HepG2 (cell line): ENCODE measurements at regions not wholly inside any gene's neighbourhood (a gene's known extent, or its start where the extent isn't known, plus 50 kb on each side); places are given as distances from the start of the nearest gene placed in this dataset.

Experiments
- BRD4 ChIP-seq: sonication (generic); formaldehyde crosslinking; IDR thresholded peaks from 2 replicates; pipeline ENCODE4 v1.4.0; 2020; ENCODE audit warnings: missing genetic modification reagents
- CBX1 ChIP-seq: IDR thresholded peaks from one replicate; pipeline ENCODE4 v1.6.1; 2016; ENCODE audit warnings: antibody characterized with exemption, low read depth
- HNF4G ChIP-seq, 2 experiments: sonication (generic) in 1 of 2; formaldehyde crosslinking in 1 of 2; IDR thresholded peaks; 2 replicates each; pipeline versions ENCODE4 v1.4.0 to v1.6.1; 2011 to 2020; ENCODE audit warnings: borderline replicate concordance in 2 of 2, low read depth in 2 of 2, mild to moderate bottlenecking in 2 of 2, low read length in 1 of 2, missing genetic modification reagents in 1 of 2, moderate library complexity in 1 of 2
- MAX ChIP-seq: IDR thresholded peaks from 2 replicates; pipeline ENCODE4 v1.6.1; 2012; ENCODE audit warnings: inconsistent platforms
- MIER2 ChIP-seq: IDR thresholded peaks from 2 replicates; pipeline ENCODE4 v1.6.1; 2016; ENCODE audit warnings: missing biosample characterization, missing genetic modification reagents
- NCOA2 ChIP-seq: sonication (generic); formaldehyde crosslinking; IDR thresholded peaks from 2 replicates; pipeline ENCODE4 v1.8.0; 2022; ENCODE audit warnings: inconsistent platforms
- NFAT5 ChIP-seq: sonication (generic); formaldehyde crosslinking; IDR thresholded peaks from 2 replicates; pipeline ENCODE4 v1.4.0; 2020; ENCODE audit warnings: missing genetic modification reagents
- NFE2 ChIP-seq: sonication (generic); formaldehyde crosslinking; IDR thresholded peaks from 2 replicates; pipeline ENCODE4 v1.4.0; 2020; ENCODE audit warnings: missing genetic modification reagents
- POLR2A ChIP-seq, 2 experiments: IDR thresholded peaks; 2 replicates each; pipeline ENCODE4 v1.6.1; 2011; ENCODE audit warnings: low read depth in 2 of 2, low read length in 2 of 2, mild to moderate bottlenecking in 1 of 2, moderate library complexity in 1 of 2; ENCODE audit not compliant: insufficient read depth in 1 of 2
- PTBP1 ChIP-seq: fragments of 200-400 bp; formaldehyde crosslinking; IDR thresholded peaks from 2 replicates; pipeline ENCODE4 v1.6.1; 2018; ENCODE audit warnings: low read length, low read depth; ENCODE audit not compliant: poor library complexity, severe bottlenecking
- SALL2 ChIP-seq: sonication (generic); formaldehyde crosslinking; IDR thresholded peaks from 2 replicates; pipeline ENCODE4 v1.8.1; 2023; ENCODE audit warnings: mild to moderate bottlenecking, missing genetic modification reagents, inconsistent platforms
- SOX5 ChIP-seq: IDR thresholded peaks from 2 replicates; pipeline ENCODE4 v1.6.1; 2016; ENCODE audit warnings: borderline replicate concordance
- TAF1 ChIP-seq: sonication (generic); formaldehyde crosslinking; IDR thresholded peaks from 2 replicates; pipeline ENCODE4 v1.4.0; 2020; ENCODE audit warnings: missing genetic modification reagents
- TGIF2 ChIP-seq: IDR thresholded peaks from 2 replicates; pipeline ENCODE4 v1.6.1; 2016; ENCODE audit warnings: control low read depth, missing compliant biosample characterization
- THAP11 ChIP-seq: IDR thresholded peaks from 2 replicates; pipeline ENCODE4 v1.6.1; 2016; ENCODE audit warnings: missing biosample characterization, missing genetic modification reagents
- ZBTB46 ChIP-seq: sonication (generic); formaldehyde crosslinking; IDR thresholded peaks from 2 replicates; pipeline ENCODE4 v1.4.0; 2020; ENCODE audit warnings: mild to moderate bottlenecking, missing genetic modification reagents, borderline replicate concordance
- ZFP1 ChIP-seq: IDR thresholded peaks from 2 replicates; pipeline ENCODE4 v1.6.1; 2016
- ZNF326 ChIP-seq: sonication (generic); formaldehyde crosslinking; IDR thresholded peaks from 2 replicates; pipeline ENCODE4 v1.4.0; 2020; ENCODE audit warnings: missing genetic modification reagents, borderline replicate concordance
- ZNF878 ChIP-seq: sonication (generic); formaldehyde crosslinking; IDR thresholded peaks from 2 replicates; pipeline ENCODE4 v1.8.1; 2023; ENCODE audit warnings: mild to moderate bottlenecking, missing genetic modification reagents, moderate library complexity
- TF ChIP-seq, protein P1 (sequence below): IDR thresholded peaks from 2 replicates; pipeline ENCODE4 v1.4.0; 2020; ENCODE audit warnings: mild to moderate bottlenecking, missing genetic modification reagents

DNA sequence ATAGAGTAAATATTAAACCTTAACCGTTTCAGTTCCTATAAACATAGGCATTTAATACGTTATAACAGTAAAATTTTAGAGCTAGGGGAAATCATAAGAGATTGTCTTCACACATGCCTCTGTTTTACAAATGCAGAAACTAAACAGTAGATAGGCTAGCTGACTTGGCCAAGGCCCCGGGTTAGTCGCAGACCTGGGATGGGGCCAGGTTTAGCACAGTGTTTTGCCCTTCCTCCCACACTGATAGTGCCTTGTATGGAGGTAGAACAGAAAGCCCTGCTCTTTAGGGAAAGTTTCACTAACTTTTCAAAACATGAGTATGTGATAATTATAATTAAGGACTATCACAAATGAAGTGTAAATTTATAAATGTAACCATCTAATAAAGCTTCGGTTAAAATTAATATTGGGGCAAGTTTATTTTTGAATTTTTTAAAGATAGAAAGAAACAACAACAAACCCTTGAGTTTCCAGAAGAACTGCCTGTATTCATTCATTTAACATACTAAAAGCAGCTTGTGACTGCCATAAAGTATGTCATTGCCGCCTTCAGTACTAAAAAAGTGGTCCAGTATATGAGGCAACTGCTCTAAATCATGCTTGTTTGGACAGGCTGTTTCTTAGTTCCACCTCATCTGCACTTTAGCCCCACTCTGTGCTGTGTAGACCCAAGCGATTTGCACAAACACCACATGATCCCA, 62.5 kb upstream of the LOC128125822 start (continued):
- TF ChIP-seq, protein P1, sequence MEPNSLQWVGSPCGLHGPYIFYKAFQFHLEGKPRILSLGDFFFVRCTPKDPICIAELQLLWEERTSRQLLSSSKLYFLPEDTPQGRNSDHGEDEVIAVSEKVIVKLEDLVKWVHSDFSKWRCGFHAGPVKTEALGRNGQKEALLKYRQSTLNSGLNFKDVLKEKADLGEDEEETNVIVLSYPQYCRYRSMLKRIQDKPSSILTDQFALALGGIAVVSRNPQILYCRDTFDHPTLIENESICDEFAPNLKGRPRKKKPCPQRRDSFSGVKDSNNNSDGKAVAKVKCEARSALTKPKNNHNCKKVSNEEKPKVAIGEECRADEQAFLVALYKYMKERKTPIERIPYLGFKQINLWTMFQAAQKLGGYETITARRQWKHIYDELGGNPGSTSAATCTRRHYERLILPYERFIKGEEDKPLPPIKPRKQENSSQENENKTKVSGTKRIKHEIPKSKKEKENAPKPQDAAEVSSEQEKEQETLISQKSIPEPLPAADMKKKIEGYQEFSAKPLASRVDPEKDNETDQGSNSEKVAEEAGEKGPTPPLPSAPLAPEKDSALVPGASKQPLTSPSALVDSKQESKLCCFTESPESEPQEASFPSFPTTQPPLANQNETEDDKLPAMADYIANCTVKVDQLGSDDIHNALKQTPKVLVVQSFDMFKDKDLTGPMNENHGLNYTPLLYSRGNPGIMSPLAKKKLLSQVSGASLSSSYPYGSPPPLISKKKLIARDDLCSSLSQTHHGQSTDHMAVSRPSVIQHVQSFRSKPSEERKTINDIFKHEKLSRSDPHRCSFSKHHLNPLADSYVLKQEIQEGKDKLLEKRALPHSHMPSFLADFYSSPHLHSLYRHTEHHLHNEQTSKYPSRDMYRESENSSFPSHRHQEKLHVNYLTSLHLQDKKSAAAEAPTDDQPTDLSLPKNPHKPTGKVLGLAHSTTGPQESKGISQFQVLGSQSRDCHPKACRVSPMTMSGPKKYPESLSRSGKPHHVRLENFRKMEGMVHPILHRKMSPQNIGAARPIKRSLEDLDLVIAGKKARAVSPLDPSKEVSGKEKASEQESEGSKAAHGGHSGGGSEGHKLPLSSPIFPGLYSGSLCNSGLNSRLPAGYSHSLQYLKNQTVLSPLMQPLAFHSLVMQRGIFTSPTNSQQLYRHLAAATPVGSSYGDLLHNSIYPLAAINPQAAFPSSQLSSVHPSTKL (CRISPR knock-in tag) = peak; percentile 95
- TF ChIP-seq POLR2A (IDR thresholded peaks at IDR 0.05; ENCODE audit: insufficient read depth in 1 of 2, low read depth in 2 of 2, low read length in 2 of 2) (peak; percentile 39 to 44; a peak in 3 of 4 replicates), SOX5 (CRISPR knock-in tag) (peak; percentile 88; the same call in 1 of the 2 replicates), BRD4 (peak; percentile 61; the same call in 1 of the 2 replicates), MIER2 (CRISPR knock-in tag) (peak; percentile 54; the same call in 1 of the 2 replicates), TGIF2 (CRISPR knock-in tag) (peak; percentile 24; the same call in 1 of the 2 replicates), ZNF878 (CRISPR knock-in tag) (peak; percentile 54; the same call in 1 of the 2 replicates), NCOA2 (CRISPR knock-in tag) (peak; percentile 93), ZFP1 (CRISPR knock-in tag) (peak; percentile 48; the same call in 1 of the 2 replicates), THAP11 (CRISPR knock-in tag) (peak; percentile 75), CBX1 (no peak), TAF1 (peak; percentile 36; the same call in 1 of the 2 replicates), HNF4G (IDR thresholded peaks at IDR 0.05; ENCODE audit: borderline replicate concordance, low read depth, low read length) (peak; percentile 94), HNF4G (CRISPR knock-in tag; IDR thresholded peaks at IDR 0.05; ENCODE audit: borderline replicate concordance, low read depth) (no peak; the same call in 1 of the 2 replicates), SALL2 (CRISPR knock-in tag) (no peak), MAX (peak; percentile 73), NFE2 (CRISPR knock-in tag) (no peak), ZBTB46 (no peak), ZNF326 (CRISPR knock-in tag) (no peak), NFAT5 (CRISPR knock-in tag) (no peak), PTBP1 (no peak)
